Omental fat pad (tissue), 3 donors: ENCODE measurements at regions not wholly inside any gene's neighbourhood (a gene's known extent, or its start where the extent isn't known, plus 50 kb on each side); places are given as distances from the start of the nearest gene placed in this dataset.

Experiments used
- ATAC-seq: fragments of 150-250 bp; one replicate; pipeline ENCODE4 v1.9.1; 2016; ENCODE audit warnings: mild to moderate bottlenecking, moderate library complexity; ENCODE audit not compliant: low FRiP score
- DNase-seq: peaks from one replicate; pipeline ENCODE4 v3.0.0-alpha.2; 2019; ENCODE audit warnings: low spot score
- CTCF ChIP-seq, 3 donors: fragments of 450-650 bp; IDR thresholded peaks; one replicate each; pipeline ENCODE4 v1.5.1; 2016 to 2017; ENCODE audit warnings: antibody characterized with exemption in 3 of 3, mild to moderate bottlenecking in 3 of 3, moderate library complexity in 2 of 3

GRCh38 chr14:22420598-22421186 lies 168.3 kb downstream of the DAD1 start:
- TF ChIP-seq CTCF (IDR thresholded peaks at IDR 0.05): no peak
- DNase-seq: no peak
- ATAC-seq: no peak

GRCh38 chr14:22419620-22420019 lies 169.4 kb downstream of the DAD1 start:
- ATAC-seq (no peak), DNase-seq (no peak)
- TF ChIP-seq CTCF (IDR thresholded peaks at IDR 0.05): no peak

- DNase-seq (no peak), ATAC-seq (no peak)
- no peak for TF ChIP-seq CTCF (IDR thresholded peaks at IDR 0.05)
Observed at GRCh38 chr14:22418631-22419030, 170.4 kb downstream of the DAD1 start.

- TF ChIP-seq CTCF (IDR thresholded peaks at IDR 0.05): no peak
- ATAC-seq (no peak), DNase-seq (no peak)
Observed at GRCh38 chr14:22417914-22418313, 171.1 kb downstream of the DAD1 start.

GRCh38 chr14:22416193-22416592 lies 172.8 kb downstream of the DAD1 start:
- no peak for DNase-seq
- no peak for TF ChIP-seq CTCF (IDR thresholded peaks at IDR 0.05)
- no peak for ATAC-seq

GRCh38 chr14:22415605-22415959 lies 173.4 kb downstream of the DAD1 start:
- ATAC-seq: no peak
- DNase-seq: no peak
- TF ChIP-seq CTCF (IDR thresholded peaks at IDR 0.05): no peak

GRCh38 chr14:22414876-22415604 lies 174.0 kb downstream of the DAD1 start:
- DNase-seq (no peak), ATAC-seq (no peak)
- TF ChIP-seq CTCF (IDR thresholded peaks at IDR 0.05): no peak
